ENCODE measurements at regions not wholly inside any gene's neighbourhood (a gene's known extent, or its start where the extent isn't known, plus 50 kb on each side); places are given as distances from the start of the nearest gene placed in this dataset.

DNA sequence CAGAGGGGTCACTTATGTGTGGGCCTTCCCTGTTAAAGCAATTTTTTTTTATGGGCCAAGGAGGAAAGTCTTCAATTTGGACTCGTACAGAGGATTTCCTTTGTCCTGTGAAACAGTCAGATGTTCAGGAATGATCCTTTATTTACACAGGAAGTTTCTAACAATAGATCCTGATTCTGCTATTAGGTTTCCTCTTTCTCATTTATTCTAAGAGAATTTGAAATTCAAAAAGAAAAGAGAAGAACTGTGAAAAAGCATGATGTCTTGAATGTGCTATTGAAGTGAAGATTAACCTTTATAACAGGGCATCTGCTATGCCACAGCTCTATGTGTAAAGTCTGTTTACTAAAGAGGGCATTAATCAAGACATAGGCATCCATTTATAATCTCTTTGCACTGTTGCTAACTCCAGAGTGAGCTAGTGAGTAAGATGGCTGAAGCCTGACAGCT is 105.3 kb upstream of the FAM98A start:
- Histone ChIP-seq H3K4me2 (ENCODE audit: low read length) (no peak overlapping the region), H3K36me3 (ENCODE audit: insufficient read depth, low read length) (no peaks in the 10 kb centered on the region), H2AFZ (ENCODE audit: low read depth, low read length) (no peak overlapping the region)

DNA sequence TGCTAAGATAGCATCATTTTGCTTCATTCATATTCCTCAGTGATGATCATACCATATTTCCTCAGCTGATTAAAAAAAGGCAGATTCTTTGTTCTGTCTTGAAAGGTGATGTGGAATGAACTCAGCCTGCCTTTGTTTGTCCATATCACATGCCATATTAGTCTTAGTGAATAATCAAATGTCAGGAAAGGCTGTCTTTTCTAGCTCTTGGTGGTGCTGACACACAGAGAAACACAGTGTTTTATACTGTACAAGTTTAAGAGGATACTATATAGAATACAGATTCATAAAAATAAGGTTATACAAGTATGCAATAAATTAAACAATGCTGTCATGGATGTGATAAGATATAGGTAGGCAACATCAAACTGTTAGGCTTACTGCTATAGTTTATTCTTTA is 97.1 kb upstream of the FAM98A start:
- no peaks in the 10 kb centered on the region for H3F3A ChIP-seq (ENCODE audit: insufficient read depth, low read length, poor library complexity, severe bottlenecking)
- peak overlapping the region; percentile 15 for H2AFZ ChIP-seq (ENCODE audit: low read depth, low read length)
- no peaks in the 10 kb centered on the region for H3K9me2 ChIP-seq (ENCODE audit: insufficient read depth, low read length)

More for the DNA sequence above, 105.3 kb upstream of the FAM98A start:
- Histone ChIP-seq H3F3A (ENCODE audit: insufficient read depth, low read length, poor library complexity, severe bottlenecking) (no peaks in the 10 kb centered on the region), H3K9me2 (ENCODE audit: insufficient read depth, low read length) (no peaks in the 10 kb centered on the region), H3K27me3 (ENCODE audit: insufficient read depth, low read depth, low read length) (no peaks in the 10 kb centered on the region), H3K9ac (ENCODE audit: low read length) (no peak overlapping the region), H4K20me1 (ENCODE audit: insufficient read depth) (no peaks in the 10 kb centered on the region), H3K79me2 (replicated peaks; ENCODE audit: insufficient read depth, low read length) (no peaks in the 10 kb centered on the region), H3K27ac (ENCODE audit: low read length) (no peak overlapping the region), H3K4me3 (ENCODE audit: low read length) (no peak overlapping the region), H3K9me3 (ENCODE audit: low read length) (no peaks in the 10 kb centered on the region)
- TF ChIP-seq EP300 (conservative IDR thresholded peaks at IDR 0.05; ENCODE audit: poor library complexity, severe bottlenecking), result no peak
- TF ChIP-seq, protein P1, sequence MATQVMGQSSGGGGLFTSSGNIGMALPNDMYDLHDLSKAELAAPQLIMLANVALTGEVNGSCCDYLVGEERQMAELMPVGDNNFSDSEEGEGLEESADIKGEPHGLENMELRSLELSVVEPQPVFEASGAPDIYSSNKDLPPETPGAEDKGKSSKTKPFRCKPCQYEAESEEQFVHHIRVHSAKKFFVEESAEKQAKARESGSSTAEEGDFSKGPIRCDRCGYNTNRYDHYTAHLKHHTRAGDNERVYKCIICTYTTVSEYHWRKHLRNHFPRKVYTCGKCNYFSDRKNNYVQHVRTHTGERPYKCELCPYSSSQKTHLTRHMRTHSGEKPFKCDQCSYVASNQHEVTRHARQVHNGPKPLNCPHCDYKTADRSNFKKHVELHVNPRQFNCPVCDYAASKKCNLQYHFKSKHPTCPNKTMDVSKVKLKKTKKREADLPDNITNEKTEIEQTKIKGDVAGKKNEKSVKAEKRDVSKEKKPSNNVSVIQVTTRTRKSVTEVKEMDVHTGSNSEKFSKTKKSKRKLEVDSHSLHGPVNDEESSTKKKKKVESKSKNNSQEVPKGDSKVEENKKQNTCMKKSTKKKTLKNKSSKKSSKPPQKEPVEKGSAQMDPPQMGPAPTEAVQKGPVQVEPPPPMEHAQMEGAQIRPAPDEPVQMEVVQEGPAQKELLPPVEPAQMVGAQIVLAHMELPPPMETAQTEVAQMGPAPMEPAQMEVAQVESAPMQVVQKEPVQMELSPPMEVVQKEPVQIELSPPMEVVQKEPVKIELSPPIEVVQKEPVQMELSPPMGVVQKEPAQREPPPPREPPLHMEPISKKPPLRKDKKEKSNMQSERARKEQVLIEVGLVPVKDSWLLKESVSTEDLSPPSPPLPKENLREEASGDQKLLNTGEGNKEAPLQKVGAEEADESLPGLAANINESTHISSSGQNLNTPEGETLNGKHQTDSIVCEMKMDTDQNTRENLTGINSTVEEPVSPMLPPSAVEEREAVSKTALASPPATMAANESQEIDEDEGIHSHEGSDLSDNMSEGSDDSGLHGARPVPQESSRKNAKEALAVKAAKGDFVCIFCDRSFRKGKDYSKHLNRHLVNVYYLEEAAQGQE (IDR thresholded peaks at IDR 0.05; ENCODE audit: borderline replicate concordance), result no peak
- no peak for TF ChIP-seq SMC3 (conservative IDR thresholded peaks at IDR 0.05; ENCODE audit: poor library complexity)
- TF ChIP-seq POLR2AphosphoS5 (IDR thresholded peaks at IDR 0.05), result no peak
- no peak for TF ChIP-seq TAF1 (IDR thresholded peaks at IDR 0.05; ENCODE audit: low read depth)
- TF ChIP-seq, protein P2, sequence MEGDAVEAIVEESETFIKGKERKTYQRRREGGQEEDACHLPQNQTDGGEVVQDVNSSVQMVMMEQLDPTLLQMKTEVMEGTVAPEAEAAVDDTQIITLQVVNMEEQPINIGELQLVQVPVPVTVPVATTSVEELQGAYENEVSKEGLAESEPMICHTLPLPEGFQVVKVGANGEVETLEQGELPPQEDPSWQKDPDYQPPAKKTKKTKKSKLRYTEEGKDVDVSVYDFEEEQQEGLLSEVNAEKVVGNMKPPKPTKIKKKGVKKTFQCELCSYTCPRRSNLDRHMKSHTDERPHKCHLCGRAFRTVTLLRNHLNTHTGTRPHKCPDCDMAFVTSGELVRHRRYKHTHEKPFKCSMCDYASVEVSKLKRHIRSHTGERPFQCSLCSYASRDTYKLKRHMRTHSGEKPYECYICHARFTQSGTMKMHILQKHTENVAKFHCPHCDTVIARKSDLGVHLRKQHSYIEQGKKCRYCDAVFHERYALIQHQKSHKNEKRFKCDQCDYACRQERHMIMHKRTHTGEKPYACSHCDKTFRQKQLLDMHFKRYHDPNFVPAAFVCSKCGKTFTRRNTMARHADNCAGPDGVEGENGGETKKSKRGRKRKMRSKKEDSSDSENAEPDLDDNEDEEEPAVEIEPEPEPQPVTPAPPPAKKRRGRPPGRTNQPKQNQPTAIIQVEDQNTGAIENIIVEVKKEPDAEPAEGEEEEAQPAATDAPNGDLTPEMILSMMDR (IDR thresholded peaks at IDR 0.05; ENCODE audit: poor library complexity, severe bottlenecking), result no peak
- no peak for TF ChIP-seq MXI1 (conservative IDR thresholded peaks at IDR 0.05; ENCODE audit: poor library complexity, severe bottlenecking)
- no peak for TF ChIP-seq RAD21 (conservative IDR thresholded peaks at IDR 0.05)
- TF ChIP-seq EZH2 (IDR thresholded peaks at IDR 0.05; ENCODE audit: borderline replicate concordance, insufficient read depth, low read length, poor library complexity, severe bottlenecking), result no peak

More for the DNA sequence above, 97.1 kb upstream of the FAM98A start:
- Histone ChIP-seq H3K9ac (ENCODE audit: low read length) (peak overlapping the region; percentile 3), H3K4me2 (ENCODE audit: low read length) (no peak overlapping the region), H3K79me2 (replicated peaks; ENCODE audit: insufficient read depth, low read length) (no peaks in the 10 kb centered on the region), H3K27me3 (ENCODE audit: insufficient read depth, low read depth, low read length) (no peaks in the 10 kb centered on the region), H3K9me3 (ENCODE audit: low read length) (no peaks in the 10 kb centered on the region), H3K27ac (ENCODE audit: low read length) (peak overlapping the region; percentile 47), H4K20me1 (ENCODE audit: insufficient read depth) (no peaks in the 10 kb centered on the region), H3K36me3 (ENCODE audit: insufficient read depth, low read length) (no peaks in the 10 kb centered on the region), H3K4me3 (ENCODE audit: low read length) (no peak overlapping the region)
- TF ChIP-seq EP300 (conservative IDR thresholded peaks at IDR 0.05; ENCODE audit: poor library complexity, severe bottlenecking), result peak; percentile 77
- TF ChIP-seq SMC3 (conservative IDR thresholded peaks at IDR 0.05; ENCODE audit: poor library complexity), result peak; percentile 29
- TF ChIP-seq RAD21 (conservative IDR thresholded peaks at IDR 0.05), result peak; percentile 68
- TF ChIP-seq, protein P1 (IDR thresholded peaks at IDR 0.05; ENCODE audit: borderline replicate concordance), result no peak
- no peak for TF ChIP-seq EZH2 (IDR thresholded peaks at IDR 0.05; ENCODE audit: borderline replicate concordance, insufficient read depth, low read length, poor library complexity, severe bottlenecking)
- peak; percentile 49 for TF ChIP-seq POLR2AphosphoS5 (IDR thresholded peaks at IDR 0.05)
- TF ChIP-seq, protein P2 (IDR thresholded peaks at IDR 0.05; ENCODE audit: poor library complexity, severe bottlenecking), result peak; percentile 58
